ENCODE measurements at regions not wholly inside any gene's neighbourhood (a gene's known extent, or its start where the extent isn't known, plus 50 kb on each side); places are given as distances from the start of the nearest gene placed in this dataset.

- TF ChIP-seq POLR2AphosphoS5 (IDR thresholded peaks at IDR 0.05; ENCODE audit: low read depth) (no peak), CTCF (IDR thresholded peaks at IDR 0.05; ENCODE audit: insufficient read depth, low read length) (no peak)
Observed at GRCh38 chr2:147311058-147311430, 533.8 kb upstream of the ACVR2A start.

Data from HL-60 (cell line).